ENCODE measurements at regions not wholly inside any gene's neighbourhood (a gene's known extent, or its start where the extent isn't known, plus 50 kb on each side); places are given as distances from the start of the nearest gene placed in this dataset.

DNA sequence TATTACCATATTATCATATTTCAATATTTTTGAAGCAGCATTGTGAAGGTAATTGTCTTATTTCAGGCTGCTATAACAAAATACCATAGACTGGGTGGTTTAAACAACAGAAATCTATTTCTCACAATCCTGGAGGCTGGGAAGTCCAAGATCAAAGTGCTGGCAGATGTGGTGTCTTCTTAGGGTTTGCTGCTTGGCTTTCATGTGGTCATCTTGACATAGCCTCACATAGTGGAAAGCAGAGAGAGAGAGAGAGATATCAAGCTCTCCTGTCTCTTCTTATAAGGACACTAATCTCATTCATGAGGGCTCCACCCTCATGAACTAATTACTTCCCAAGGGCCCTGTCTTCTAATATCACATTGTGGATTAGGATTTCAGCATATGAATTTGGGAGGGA, 119.7 kb upstream of the NUDT6 start:
- peaks cover 0 to 31% (median 18%) of the 10 kb centered on the region in 3 donors for H3K9me3 ChIP-seq
- no peaks in the 10 kb centered on the region for H3K27me3 ChIP-seq
- H3K36me3 ChIP-seq: peaks cover 0 to 10% (median 0%) of the 10 kb centered on the region in 3 donors
- H3K4me3 ChIP-seq: no peak overlapping the region
- no peak overlapping the region for H3K27ac ChIP-seq
- DNase-seq: no peak
- intact Hi-C loops (cut with DNase I): no loop called here
- no peaks in the 10 kb centered on the region for H3K4me1 ChIP-seq
- no peak for TF ChIP-seq POLR2A (IDR thresholded peaks at IDR 0.05)
- TF ChIP-seq, protein P1, sequence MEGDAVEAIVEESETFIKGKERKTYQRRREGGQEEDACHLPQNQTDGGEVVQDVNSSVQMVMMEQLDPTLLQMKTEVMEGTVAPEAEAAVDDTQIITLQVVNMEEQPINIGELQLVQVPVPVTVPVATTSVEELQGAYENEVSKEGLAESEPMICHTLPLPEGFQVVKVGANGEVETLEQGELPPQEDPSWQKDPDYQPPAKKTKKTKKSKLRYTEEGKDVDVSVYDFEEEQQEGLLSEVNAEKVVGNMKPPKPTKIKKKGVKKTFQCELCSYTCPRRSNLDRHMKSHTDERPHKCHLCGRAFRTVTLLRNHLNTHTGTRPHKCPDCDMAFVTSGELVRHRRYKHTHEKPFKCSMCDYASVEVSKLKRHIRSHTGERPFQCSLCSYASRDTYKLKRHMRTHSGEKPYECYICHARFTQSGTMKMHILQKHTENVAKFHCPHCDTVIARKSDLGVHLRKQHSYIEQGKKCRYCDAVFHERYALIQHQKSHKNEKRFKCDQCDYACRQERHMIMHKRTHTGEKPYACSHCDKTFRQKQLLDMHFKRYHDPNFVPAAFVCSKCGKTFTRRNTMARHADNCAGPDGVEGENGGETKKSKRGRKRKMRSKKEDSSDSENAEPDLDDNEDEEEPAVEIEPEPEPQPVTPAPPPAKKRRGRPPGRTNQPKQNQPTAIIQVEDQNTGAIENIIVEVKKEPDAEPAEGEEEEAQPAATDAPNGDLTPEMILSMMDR (IDR thresholded peaks at IDR 0.05): no peak

DNA sequence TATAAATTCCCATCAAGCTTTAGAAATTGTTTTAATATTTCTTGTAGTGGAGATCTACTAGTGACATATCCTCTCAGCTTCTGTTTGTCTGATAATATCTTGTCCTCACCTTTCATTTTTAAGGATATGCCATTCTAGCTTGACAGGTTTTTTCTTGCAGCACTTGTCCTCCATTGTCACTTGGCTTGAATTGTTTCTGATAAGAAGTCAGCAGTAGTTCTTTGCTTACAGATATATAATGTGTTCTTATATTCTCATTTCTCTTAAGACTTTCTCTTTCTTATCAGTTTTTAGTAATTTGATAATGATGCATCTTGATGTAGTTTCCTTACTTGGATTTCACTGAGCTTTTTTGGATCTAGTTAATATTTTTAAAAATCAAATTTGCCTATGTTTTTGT, 120.6 kb upstream of the NUDT6 start:
- TF ChIP-seq, protein P1 (IDR thresholded peaks at IDR 0.05): no peak
- TF ChIP-seq POLR2A (IDR thresholded peaks at IDR 0.05): no peak
- Histone ChIP-seq H3K4me1 (no peaks in the 10 kb centered on the region), H3K27me3 (no peaks in the 10 kb centered on the region), H3K27ac (no peak overlapping the region), H3K36me3 (peaks cover 0 to 10% (median 0%) of the 10 kb centered on the region in 3 donors), H3K4me3 (no peak overlapping the region), H3K9me3 (peaks cover 0 to 37% (median 18%) of the 10 kb centered on the region in 3 donors)
- DNase-seq: no peak
- intact Hi-C loops (cut with DNase I): no loop called here

DNA sequence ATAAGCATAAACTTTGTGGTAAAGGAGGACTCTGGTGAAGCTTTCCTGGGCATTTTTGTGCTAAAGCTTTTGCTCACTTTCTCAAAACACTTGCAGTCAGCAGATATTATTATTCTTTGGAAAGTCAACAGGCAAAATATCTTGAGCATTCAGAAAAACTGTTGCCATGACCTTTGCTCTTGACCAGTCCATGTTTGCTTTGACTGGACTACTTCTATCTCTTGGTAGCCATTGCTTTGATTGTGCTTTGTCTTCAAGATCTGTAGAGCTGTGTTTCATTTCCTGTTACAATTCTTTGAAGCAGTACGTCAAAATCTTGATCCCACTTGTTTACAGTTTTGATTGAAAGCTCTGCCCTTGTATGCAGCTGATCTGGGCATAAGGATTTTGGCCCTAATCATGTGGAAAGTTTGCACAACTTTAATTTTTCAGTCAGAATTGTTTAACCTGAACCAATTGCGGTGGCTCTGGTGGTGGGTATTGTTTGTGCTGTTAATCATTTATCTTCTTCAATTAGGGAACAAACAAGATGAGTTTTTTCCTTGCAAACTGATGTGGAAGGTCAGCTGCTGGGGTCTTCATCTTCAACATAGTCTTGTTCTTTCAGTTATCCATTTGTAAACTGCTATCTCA, 121.5 kb upstream of the NUDT6 start:
- no peaks in the 10 kb centered on the region for H3K27me3 ChIP-seq
- no peak overlapping the region for H3K27ac ChIP-seq
- TF ChIP-seq, protein P1 (IDR thresholded peaks at IDR 0.05): no peak
- TF ChIP-seq POLR2A (IDR thresholded peaks at IDR 0.05): no peak
- peaks cover 0 to 10% (median 0%) of the 10 kb centered on the region in 3 donors for H3K36me3 ChIP-seq
- DNase-seq: no peak
- peaks cover 0 to 40% (median 18%) of the 10 kb centered on the region in 3 donors for H3K9me3 ChIP-seq
- no peaks in the 10 kb centered on the region for H3K4me1 ChIP-seq
- intact Hi-C loops (cut with DNase I): no loop called here
- no peak overlapping the region for H3K4me3 ChIP-seq
- 35 to 66% methylated on average over 2 of the region's 2 CpGs for WGBS, 2 donors

DNA sequence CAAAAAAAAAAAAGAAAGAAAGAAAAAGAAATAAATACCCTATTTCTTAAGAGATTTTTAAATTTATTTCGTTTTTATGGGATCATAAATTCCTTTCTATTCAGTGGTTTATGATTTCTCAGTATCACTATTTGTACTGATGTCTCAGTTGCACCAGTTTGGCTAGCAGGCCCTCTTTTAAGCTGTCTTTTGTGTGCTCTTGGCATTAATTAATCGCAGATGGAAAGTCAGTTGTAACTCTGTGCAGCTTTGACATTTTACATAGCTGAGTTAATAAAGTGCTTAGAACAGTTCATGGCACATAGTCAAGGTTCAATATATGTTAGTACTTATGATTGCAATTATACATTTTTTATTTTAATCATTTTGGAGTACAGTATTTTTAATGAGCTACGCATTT, 123.7 kb upstream of the NUDT6 start:
- Histone ChIP-seq H3K36me3 (peaks cover 0 to 10% (median 0%) of the 10 kb centered on the region in 3 donors), H3K4me1 (no peaks in the 10 kb centered on the region), H3K4me3 (no peak overlapping the region), H3K27ac (no peak overlapping the region), H3K9me3 (peaks cover 0 to 44% (median 24%) of the 10 kb centered on the region in 3 donors), H3K27me3 (no peaks in the 10 kb centered on the region)
- intact Hi-C loops (cut with DNase I): no loop called here
- no peak for TF ChIP-seq POLR2A (IDR thresholded peaks at IDR 0.05)
- TF ChIP-seq, protein P1 (IDR thresholded peaks at IDR 0.05): no peak
- DNase-seq: no peak
- 71 to 80% methylated on average over 3 of the region's 3 CpGs for WGBS, 2 donors

DNA sequence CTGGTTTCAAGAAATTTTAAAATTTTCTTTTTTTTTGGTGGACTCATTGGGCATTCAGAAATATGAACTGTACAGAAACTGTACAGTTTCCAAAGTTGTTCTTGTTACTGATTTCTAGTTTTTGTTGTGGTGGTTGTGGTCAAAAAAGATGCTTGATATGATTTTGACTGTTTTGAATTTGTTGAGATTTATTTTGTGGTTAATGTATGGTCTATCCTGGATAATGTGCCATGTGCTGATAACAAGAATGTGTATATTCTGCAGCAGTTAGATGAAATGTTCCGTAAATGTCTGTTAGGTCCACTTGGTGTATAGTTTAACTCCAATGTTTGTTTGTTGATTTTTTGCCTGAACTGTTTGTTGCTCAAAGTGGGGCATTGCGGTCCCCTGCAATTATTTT, 127.6 kb upstream of the NUDT6 start:
- DNase-seq: no peak
- Histone ChIP-seq H3K9me3 (peaks cover 0 to 30% (median 13%) of the 10 kb centered on the region in 3 donors), H3K27ac (no peak overlapping the region), H3K36me3 (peaks cover 0 to 14% (median 0%) of the 10 kb centered on the region in 3 donors), H3K27me3 (no peaks in the 10 kb centered on the region), H3K4me1 (no peaks in the 10 kb centered on the region), H3K4me3 (no peak overlapping the region)
- TF ChIP-seq POLR2A (IDR thresholded peaks at IDR 0.05): no peak
- TF ChIP-seq, protein P1 (IDR thresholded peaks at IDR 0.05): no peak
- WGBS, 2 donors: 94 to 95% methylated on average over 2 of the region's 2 CpGs
- intact Hi-C loops (cut with DNase I): no loop called here
